ENCODE measurements at regions not wholly inside any gene's neighbourhood (a gene's known extent, or its start where the extent isn't known, plus 50 kb on each side); places are given as distances from the start of the nearest gene placed in this dataset.

DNA sequence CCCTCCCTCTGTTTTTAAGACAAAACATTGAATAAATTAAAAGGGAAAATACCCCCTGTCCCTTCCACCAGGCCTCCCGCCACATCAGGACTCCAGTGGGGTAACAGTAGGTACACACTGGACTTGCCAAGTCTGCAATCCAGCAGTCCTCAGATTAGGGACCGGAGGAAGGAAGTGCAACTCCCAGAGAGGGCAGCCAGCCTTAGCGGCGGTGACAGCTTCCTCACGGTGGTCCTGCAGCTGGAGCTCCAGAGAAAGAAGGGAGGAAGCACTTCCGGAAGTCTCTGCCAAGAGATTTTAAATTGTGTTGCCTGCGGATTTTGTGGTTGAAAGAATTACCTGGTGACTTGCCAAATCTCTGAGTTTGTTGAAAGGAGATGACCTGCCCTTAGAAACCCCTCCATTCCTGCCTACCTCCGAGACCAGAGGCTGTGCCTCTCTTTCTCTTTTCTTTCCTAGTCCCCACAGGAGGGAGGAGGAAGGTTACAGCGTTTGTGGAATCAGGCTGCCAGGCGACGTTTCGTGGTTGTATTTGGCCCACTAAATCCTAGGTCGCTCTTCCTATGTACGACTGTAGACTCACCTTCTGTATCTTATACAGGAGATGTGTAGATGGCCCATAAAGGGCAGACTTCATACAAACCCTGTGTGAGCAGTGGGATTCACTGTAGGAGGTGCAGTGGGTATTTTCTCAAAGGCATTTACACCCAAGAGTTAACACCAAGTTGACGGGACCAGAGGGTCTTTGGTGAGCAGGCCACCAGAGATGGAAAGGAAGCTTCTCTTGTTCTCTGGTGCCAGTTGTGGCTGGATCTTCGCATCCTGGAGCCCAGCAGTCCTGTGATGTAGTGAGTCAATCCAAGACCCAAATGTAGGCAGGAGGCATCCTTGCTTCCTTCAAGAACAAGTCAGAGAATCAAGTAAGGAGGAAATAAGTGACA lies 77.9 kb downstream of the INSIG1 start:
- TF ChIP-seq, protein P1, sequence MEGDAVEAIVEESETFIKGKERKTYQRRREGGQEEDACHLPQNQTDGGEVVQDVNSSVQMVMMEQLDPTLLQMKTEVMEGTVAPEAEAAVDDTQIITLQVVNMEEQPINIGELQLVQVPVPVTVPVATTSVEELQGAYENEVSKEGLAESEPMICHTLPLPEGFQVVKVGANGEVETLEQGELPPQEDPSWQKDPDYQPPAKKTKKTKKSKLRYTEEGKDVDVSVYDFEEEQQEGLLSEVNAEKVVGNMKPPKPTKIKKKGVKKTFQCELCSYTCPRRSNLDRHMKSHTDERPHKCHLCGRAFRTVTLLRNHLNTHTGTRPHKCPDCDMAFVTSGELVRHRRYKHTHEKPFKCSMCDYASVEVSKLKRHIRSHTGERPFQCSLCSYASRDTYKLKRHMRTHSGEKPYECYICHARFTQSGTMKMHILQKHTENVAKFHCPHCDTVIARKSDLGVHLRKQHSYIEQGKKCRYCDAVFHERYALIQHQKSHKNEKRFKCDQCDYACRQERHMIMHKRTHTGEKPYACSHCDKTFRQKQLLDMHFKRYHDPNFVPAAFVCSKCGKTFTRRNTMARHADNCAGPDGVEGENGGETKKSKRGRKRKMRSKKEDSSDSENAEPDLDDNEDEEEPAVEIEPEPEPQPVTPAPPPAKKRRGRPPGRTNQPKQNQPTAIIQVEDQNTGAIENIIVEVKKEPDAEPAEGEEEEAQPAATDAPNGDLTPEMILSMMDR (IDR thresholded peaks at IDR 0.05): no peak
- no peak for TF ChIP-seq POLR2AphosphoS5 (IDR thresholded peaks at IDR 0.05; ENCODE audit: insufficient read depth in 1 of 2, low read depth in 1 of 2)
